ENCODE measurements at regions not wholly inside any gene's neighbourhood (a gene's known extent, or its start where the extent isn't known, plus 50 kb on each side); places are given as distances from the start of the nearest gene placed in this dataset.
"Not testable (repeated sequence)": the region's sequence is repeated elsewhere in the genome, so short reads cannot be mapped to it uniquely, and the experiment has no call there.

DNA sequence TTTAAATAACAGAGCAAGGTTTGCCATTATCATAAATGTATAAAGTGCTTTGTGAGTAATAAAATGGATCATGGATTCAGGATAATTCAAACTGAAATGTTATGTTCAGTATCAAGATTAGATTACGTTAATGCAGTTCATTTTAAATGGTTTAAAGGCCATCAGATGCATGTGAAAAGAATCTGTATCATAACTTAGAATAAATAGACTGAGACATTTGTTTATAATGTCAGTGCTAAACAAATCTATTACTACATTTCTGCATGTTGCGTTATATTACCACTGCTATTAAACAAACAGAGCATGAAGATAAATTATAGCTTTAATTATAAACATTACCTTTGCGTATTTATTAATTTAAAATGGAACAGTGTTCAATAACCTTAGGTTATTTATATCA lies 160.2 kb downstream of the TOX3 start:
- no peak for DNase-seq

DNA sequence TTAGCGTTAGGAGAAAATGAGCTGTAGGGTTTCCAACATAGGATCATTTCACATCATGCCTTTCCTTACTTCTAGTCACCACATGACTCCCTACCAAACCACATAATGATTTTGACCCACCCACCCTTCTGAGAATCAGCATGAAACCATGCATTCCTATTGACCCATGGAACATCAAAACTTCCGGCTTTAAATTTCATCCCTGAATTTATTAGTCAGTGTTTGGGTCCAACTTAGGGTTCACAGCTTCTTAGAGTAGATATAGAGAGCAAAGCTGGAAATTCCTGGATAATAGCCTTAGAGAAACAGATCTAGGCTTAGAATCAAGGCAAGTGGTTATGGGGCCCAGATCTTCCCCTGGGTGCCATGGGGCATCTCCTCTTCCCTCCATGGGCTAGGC lies 162.6 kb downstream of the TOX3 start:
- DNase-seq, result no peak

DNA sequence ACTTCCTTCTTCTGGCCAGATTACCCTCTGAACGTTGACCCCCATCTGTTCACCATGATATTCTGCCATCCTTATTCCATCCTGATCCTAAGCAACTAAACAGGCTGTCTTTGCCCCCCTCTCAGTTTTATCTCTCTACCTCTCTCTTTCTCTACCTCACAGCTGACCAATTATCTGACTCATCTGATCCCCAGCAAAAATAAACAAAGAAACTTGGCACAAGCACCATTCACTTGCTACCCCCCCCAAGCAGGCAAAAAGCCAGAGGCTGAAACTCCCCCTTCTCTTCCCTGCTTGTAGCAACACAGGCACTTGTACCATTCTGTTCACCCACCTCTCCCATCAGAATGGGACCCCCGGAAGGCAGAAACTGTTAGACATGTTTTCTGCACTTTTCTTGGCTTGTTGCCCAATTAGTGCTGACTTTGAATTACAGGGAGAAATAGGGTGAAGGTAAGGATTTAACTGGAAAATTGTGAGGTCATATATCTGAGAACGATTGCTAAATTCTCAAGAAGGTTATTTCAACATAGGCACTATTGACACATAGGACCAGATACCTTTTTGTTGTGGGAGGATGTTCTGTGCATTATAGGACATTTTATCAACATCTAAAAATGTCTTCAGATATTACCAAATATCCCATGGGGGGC lies 163.2 kb downstream of the TOX3 start:
- no peak for DNase-seq

DNA sequence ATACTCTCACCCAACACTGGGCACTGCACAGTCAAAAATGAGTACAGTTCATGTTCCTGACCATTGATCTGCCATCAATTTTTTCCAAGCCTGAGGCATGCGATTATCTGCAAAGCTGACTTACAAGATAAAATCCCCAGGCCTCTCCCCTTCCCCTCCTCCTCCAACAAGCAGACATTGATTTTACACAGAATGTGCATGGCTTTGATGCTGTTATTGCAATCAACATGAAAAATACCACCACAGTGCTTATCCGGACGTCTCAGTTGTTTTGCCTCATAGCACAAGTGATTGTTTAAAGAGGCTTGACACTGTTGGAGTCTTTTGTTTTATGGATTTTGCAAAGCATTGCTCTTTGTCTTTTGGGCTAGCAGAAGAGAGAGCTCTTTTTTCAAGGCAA lies 163.8 kb downstream of the TOX3 start:
- DNase-seq, result no peak

GRCh38 chr16:52379551-52379950 lies 167.4 kb downstream of the TOX3 start:
- DNase-seq, result no peak

DNA sequence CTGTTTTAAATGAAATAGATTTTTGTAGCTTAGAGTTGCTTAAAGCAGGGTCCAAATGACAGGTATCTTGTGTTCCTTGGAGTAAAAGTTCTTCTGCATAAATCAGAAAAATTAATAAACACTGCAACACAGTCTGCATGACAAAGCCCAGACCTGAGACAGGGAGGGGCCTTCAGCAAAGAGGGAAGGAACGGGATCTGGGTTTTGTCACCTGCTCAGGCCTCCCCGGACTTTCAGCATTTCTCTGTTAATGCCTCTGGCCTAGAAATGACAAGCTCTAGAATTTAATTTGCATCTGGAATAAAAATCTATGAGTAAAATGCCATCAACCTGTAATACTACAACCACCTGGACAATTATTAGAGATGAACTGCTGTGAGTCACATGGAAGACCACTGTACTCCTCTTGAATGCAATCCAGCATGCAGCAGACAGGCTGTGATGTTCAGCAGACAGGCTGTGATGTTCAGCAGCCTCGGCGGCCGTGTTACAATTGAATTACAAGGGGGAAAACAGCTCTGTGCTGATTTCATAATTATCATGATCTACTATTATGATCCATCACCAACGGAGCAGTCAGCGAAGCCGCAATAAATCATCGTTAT lies 170.2 kb downstream of the TOX3 start:
- DNase-seq, result no peak

- no peak for DNase-seq
Observed at GRCh38 chr16:52372313-52372712, 174.6 kb downstream of the TOX3 start.

DNA sequence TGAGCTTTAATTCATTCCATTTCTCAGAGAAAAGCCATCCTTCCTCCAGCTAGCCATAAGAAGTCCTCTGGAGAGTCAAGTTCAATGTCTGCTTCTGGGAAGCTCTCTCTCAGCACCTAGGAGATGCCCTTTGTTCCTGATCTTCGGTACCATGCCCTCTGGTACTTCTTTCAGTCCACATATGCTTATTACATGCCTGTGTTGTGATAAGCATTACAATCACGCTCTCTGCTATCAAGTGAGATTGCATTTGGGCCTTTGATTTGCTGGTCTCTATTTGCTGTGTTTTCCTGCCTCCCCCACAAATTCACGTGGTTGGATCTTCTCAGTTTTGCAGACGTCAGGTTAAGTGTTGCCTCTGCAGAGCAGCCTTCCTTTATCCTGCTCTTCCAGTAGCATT lies 178.1 kb downstream of the TOX3 start:
- no peak for DNase-seq

GRCh38 chr16:52367821-52368220 lies 179.1 kb downstream of the TOX3 start:
- no peak for DNase-seq

- no peak for DNase-seq
Observed at GRCh38 chr16:52366983-52367382, 180.0 kb downstream of the TOX3 start.

- no peak for DNase-seq
Observed at GRCh38 chr16:52364500-52364899, 182.4 kb downstream of the TOX3 start.

- DNase-seq, result no peak
Observed at GRCh38 chr16:52363082-52363481, 183.9 kb downstream of the TOX3 start.

- DNase-seq, result no peak
Observed at GRCh38 chr16:52357711-52358110, 189.2 kb downstream of the TOX3 start.

- no peak for DNase-seq
Observed at GRCh38 chr16:52353249-52353648, 193.7 kb downstream of the TOX3 start.

GRCh38 chr16:52351451-52351850 lies 195.5 kb downstream of the TOX3 start:
- DNase-seq, result no peak

DNA sequence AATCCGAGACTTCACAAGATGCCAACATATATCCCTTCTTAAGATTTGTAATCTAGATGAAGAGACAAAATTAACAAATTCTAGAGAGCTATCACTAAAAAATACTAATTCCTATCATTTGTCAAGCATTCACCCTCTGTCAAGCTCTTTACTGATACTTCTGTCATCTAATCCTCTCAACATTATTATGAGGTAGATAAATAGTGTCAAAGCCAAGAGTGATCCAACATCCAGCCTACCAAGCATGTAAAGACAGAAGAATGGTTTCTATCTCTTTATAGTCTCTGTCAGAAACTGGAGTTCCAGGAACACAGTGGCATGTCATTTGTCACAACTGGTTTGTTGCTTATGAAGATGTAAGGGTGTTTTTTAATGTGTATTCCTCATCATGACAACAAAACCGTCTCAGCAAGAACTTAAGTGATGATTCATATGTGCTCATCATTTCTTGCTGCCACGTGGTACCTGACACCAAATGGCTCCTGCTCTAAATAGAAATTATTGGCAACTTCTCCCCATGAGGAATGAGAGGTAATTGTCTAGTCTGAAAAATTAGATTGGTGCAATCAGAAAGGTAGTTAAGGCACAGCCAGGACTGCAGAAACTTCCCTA lies 196.8 kb downstream of the TOX3 start:
- DNase-seq, result no peak

DNA sequence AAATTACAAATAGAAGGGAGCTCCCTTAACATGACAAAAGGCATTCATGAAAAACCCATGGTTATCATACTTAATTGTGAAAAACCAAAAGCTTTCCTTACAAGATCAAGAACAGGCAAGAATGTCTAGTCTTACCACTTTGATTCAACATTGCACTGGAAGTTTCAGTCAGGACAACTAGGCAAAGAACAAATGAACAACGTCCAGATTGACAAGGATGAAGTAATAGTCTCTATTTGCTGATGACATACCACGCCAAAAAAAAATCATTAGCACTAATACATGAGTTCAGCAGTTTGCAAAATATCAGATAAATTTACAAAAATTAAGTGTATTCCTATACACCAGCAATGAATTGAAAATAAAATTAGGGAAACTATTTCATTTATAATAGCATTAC lies 200.2 kb downstream of the TOX3 start:
- DNase-seq, result no peak

DNA sequence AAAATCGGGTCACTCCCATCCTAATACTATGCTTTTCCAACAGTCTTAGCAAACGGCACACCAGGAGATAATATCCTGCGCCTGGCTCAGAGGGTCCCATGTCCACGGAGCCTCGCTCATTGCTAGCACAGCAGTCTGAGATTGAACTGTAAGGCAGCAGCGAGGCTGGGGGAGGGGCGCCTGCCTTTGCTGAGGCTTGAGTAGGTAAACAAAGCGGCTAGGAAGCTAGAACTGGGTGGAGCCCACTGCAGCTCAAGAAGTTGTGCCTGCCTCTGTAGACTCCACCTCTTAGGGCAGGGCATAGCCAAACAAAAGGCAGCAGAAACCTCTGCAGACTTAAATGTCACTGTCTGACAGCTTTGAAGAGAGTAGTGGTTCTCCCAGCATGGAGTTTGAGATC lies 213.3 kb downstream of the TOX3 start:
- DNase-seq, result not testable (repeated sequence)

DNA sequence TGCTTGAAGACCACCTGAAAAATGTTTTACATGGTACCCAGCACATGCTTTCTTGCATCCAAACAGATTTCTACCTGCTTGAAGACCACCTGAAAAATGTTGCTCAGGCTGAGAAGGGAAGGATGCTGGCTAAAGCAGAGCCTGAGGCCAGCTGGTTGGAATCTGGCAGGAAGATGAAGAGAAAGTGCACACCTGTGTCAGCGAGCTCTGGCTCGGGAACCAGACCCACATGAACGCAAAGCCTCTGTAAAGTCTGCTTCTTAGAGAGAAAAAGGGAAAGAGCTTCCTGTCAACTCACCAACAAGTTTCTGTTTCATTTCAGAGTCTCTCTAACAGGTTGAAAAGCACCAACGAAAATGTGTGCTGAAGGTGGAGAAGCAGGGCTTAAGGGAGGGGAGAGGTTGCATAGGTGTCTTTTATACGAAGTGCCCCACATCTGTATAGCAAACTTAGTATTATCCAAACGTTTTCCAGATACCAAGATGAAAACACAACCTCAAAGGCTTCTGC lies 226.0 kb downstream of the TOX3 start:
- DNase-seq, result no peak

- DNase-seq, result no peak
Observed at GRCh38 chr16:52318302-52319009, 228.5 kb downstream of the TOX3 start.

- DNase-seq, result no peak
Observed at GRCh38 chr16:52316241-52316640, 230.7 kb downstream of the TOX3 start.

DNA sequence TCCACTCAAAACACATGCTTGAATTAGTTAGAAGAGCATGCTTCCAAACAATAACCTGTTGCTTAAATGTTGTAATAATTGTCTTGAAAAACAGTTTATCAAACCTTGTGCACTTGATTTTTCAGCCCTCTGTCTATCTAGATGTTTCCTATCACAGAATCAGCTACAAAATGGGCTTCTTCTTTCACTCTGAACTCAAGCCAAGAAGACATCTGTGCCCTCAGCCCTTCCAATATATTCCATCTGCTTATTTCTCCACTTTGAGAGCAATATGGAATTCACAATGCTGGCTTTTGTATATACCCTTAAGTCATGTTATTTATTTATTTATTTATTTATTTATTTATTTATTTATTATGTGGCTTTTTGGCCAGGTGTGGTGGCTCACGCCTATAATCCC lies 234.2 kb downstream of the TOX3 start:
- no peak for DNase-seq

GRCh38 chr16:52309446-52310416 lies 237.2 kb downstream of the TOX3 start:
- DNase-seq, result no peak

Measured in stimulated activated CD4-positive, alpha-beta T cell treated with anti-CD3 and anti-CD28 coated beads, Interleukin-1b, Interleukin-23, amount 100 ng/mL, for 48 hours (primary cell).